Stimulated activated naive CD8-positive, alpha-beta T cell treated with anti-CD3 and anti-CD28 coated beads, Interleukin-15, Interleukin-2, amounts not matched to agents 100 U/mL and 50 U/mL, for 24 hours (primary cell): ENCODE measurements at regions not wholly inside any gene's neighbourhood (a gene's known extent, or its start where the extent isn't known, plus 50 kb on each side); places are given as distances from the start of the nearest gene placed in this dataset.
A peak's percentile ranks its signal among the peaks of the same experiment; 100 is the strongest.

Experiments used
- ATAC-seq: fragments of 150-1000 bp; cut with Tn5 transposase; one replicate; pipeline ENCODE4 v1.10.0; 2021
- DNase-seq: peaks from one replicate; pipeline ENCODE4 v3.0.0; 2021

- ATAC-seq: no peak
- DNase-seq: no peak
These were observed 75.5 kb downstream of the HMX1 start for GRCh38 chr4:8796096-8796495.

GRCh38 chr4:8795140-8795539 lies 76.5 kb downstream of the HMX1 start:
- DNase-seq (no peak), ATAC-seq (no peak)

GRCh38 chr4:8794491-8794890 lies 77.1 kb downstream of the HMX1 start:
- no peak for DNase-seq

GRCh38 chr4:8793571-8794160 lies 78.0 kb downstream of the HMX1 start:
- DNase-seq (no peak), ATAC-seq (no peak)

More at GRCh38 chr4:8794491-8794890, 77.1 kb downstream of the HMX1 start:
- peak; percentile 41 for ATAC-seq

GRCh38 chr4:8792491-8792890 lies 79.1 kb downstream of the HMX1 start:
- ATAC-seq (no peak), DNase-seq (no peak)

- ATAC-seq (no peak), DNase-seq (no peak)
These were observed 80.0 kb downstream of the HMX1 start for GRCh38 chr4:8791609-8792008.

- ATAC-seq (no peak), DNase-seq (no peak)
These were observed 80.9 kb downstream of the HMX1 start for GRCh38 chr4:8790749-8791148.

- DNase-seq (no peak), ATAC-seq (no peak)
These were observed 83.5 kb downstream of the HMX1 start for GRCh38 chr4:8788174-8788573.

GRCh38 chr4:8786166-8786565 lies 85.5 kb downstream of the HMX1 start:
- DNase-seq: no peak
- ATAC-seq: no peak

GRCh38 chr4:8785656-8786142 lies 85.9 kb downstream of the HMX1 start:
- no peak for ATAC-seq

GRCh38 chr4:8783736-8784135 lies 87.9 kb downstream of the HMX1 start:
- ATAC-seq: no peak
- DNase-seq: no peak

More at GRCh38 chr4:8785656-8786142, 85.9 kb downstream of the HMX1 start:
- no peak for DNase-seq

- DNase-seq: no peak
- ATAC-seq: no peak
These were observed 89.5 kb downstream of the HMX1 start for GRCh38 chr4:8782135-8782534.

- ATAC-seq: no peak
- no peak for DNase-seq
These were observed 90.0 kb downstream of the HMX1 start for GRCh38 chr4:8781641-8782040.

- no peak for ATAC-seq
These were observed 90.9 kb downstream of the HMX1 start for GRCh38 chr4:8780596-8781368.

GRCh38 chr4:8780086-8780485 lies 91.6 kb downstream of the HMX1 start:
- DNase-seq (no peak), ATAC-seq (no peak)

More at GRCh38 chr4:8780596-8781368, 90.9 kb downstream of the HMX1 start:
- no peak for DNase-seq

GRCh38 chr4:8779490-8779932 lies 92.1 kb downstream of the HMX1 start:
- DNase-seq: no peak
- no peak for ATAC-seq

GRCh38 chr4:8778760-8779159 lies 92.9 kb downstream of the HMX1 start:
- ATAC-seq: no peak
- no peak for DNase-seq

GRCh38 chr4:8778291-8778690 lies 93.3 kb downstream of the HMX1 start:
- DNase-seq (no peak), ATAC-seq (no peak)

- ATAC-seq: no peak
- DNase-seq: no peak
These were observed 94.1 kb downstream of the HMX1 start for GRCh38 chr4:8777320-8778196.

- DNase-seq (no peak), ATAC-seq (no peak)
These were observed 95.3 kb downstream of the HMX1 start for GRCh38 chr4:8776366-8776765.

GRCh38 chr4:8775751-8776355 lies 95.8 kb downstream of the HMX1 start:
- ATAC-seq: no peak
- no peak for DNase-seq

GRCh38 chr4:8775121-8775520 lies 96.5 kb downstream of the HMX1 start:
- DNase-seq (no peak), ATAC-seq (no peak)
